ENCODE measurements at regions not wholly inside any gene's neighbourhood (a gene's known extent, or its start where the extent isn't known, plus 50 kb on each side); places are given as distances from the start of the nearest gene placed in this dataset.
"Not testable (repeated sequence)": the region's sequence is repeated elsewhere in the genome, so short reads cannot be mapped to it uniquely, and the experiment has no call there.

DNA sequence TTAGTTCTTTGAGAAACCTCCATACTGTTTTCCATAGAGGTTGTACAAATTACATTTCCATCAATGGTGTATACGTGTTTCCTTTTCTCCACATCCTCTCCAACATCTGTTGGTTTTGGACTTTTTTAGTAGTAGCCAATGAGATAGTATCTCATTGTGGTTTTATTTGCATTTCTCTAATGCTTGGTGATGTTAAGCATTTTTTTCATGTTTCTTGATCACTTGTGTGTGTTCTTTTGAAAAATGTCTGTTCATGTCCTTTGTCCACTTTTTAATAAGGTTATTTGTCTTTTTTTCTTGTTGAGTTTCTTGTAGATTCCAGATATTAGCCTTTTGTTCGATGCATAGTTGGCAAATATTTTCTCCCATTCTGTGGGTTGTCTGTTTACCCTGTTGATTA lies 392.3 kb upstream of the ZEB2 start:
- Histone ChIP-seq H3K4me1 (ENCODE audit: insufficient read depth, low read length) (no peaks in the 10 kb centered on the region), H2AFZ (ENCODE audit: low read length) (no peak overlapping the region), H3K36me3 (ENCODE audit: low read depth, low read length) (no peaks in the 10 kb centered on the region), H3K27me3 (ENCODE audit: low read length) (no peaks in the 10 kb centered on the region), H3F3A (ENCODE audit: low read length, unreplicated experiment) (no peaks in the 10 kb centered on the region), H3K4me3 (ENCODE audit: low read length) (no peak overlapping the region), H3K9me2 (replicated peaks; ENCODE audit: low read length) (no peaks in the 10 kb centered on the region), H3K4me2 (ENCODE audit: low read length) (no peak overlapping the region), H3K27ac (ENCODE audit: low read length) (no peak overlapping the region), H3K9me3 (ENCODE audit: low read length) (no peaks in the 10 kb centered on the region), H3K9ac (ENCODE audit: low read length) (no peak overlapping the region), H3K79me2 (ENCODE audit: low read length) (no peaks in the 10 kb centered on the region), H4K20me1 (ENCODE audit: low read length) (no peaks in the 10 kb centered on the region)
- DNase-seq (no peak), ATAC-seq (no peak)
- POLR2A ChIA-PET (ENCODE audit: unreplicated experiment), result no interaction called here
- BruUV-seq (replicated peaks), result no TSS peak
- no peak for TF ChIP-seq EZH2phosphoT487 (IDR thresholded peaks at IDR 0.05; ENCODE audit: borderline replicate concordance, low read length)
- TF ChIP-seq, protein P1, sequence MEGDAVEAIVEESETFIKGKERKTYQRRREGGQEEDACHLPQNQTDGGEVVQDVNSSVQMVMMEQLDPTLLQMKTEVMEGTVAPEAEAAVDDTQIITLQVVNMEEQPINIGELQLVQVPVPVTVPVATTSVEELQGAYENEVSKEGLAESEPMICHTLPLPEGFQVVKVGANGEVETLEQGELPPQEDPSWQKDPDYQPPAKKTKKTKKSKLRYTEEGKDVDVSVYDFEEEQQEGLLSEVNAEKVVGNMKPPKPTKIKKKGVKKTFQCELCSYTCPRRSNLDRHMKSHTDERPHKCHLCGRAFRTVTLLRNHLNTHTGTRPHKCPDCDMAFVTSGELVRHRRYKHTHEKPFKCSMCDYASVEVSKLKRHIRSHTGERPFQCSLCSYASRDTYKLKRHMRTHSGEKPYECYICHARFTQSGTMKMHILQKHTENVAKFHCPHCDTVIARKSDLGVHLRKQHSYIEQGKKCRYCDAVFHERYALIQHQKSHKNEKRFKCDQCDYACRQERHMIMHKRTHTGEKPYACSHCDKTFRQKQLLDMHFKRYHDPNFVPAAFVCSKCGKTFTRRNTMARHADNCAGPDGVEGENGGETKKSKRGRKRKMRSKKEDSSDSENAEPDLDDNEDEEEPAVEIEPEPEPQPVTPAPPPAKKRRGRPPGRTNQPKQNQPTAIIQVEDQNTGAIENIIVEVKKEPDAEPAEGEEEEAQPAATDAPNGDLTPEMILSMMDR (conservative IDR thresholded peaks at IDR 0.05; ENCODE audit: low read depth, low read length), result no peak
- no peak for TF ChIP-seq EZH2 (IDR thresholded peaks at IDR 0.05; ENCODE audit: low read length, unreplicated experiment)
- CTCF ChIA-PET, result no interaction called here
- intact Hi-C loops (cut with micrococcal nuclease), result no loop called here

DNA sequence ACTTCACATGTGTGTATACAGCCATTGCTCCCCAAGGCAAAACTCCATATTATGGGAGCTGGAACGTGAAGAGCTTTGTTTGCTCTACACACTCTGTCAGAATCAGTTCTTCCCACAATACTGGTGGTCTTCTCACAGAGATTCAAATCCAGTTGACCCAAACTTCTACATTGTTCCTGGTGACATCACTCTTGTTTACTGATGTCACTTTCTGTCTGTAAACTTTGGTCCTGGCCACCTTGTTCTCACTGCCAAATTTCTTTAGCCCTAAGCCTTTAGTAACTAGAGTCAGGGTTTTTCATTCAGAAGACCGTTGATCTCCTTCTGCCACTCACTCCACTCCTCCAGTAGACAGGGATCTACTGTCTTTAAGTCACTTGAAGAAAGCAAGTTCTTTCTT lies 386.0 kb upstream of the ZEB2 start:
- no peaks in the 10 kb centered on the region for H3K36me3 ChIP-seq (ENCODE audit: low read depth, low read length)
- ATAC-seq (no peak), DNase-seq (no peak)
- POLR2A ChIA-PET (ENCODE audit: unreplicated experiment), result no interaction called here
- H3K27ac ChIP-seq (ENCODE audit: low read length), result no peak overlapping the region
- TF ChIP-seq EZH2 (IDR thresholded peaks at IDR 0.05; ENCODE audit: low read length, unreplicated experiment) (no peak), EZH2phosphoT487 (IDR thresholded peaks at IDR 0.05; ENCODE audit: borderline replicate concordance, low read length) (no peak)
- TF ChIP-seq, protein P1 (conservative IDR thresholded peaks at IDR 0.05; ENCODE audit: low read depth, low read length), result no peak
- no peaks in the 10 kb centered on the region for H3K27me3 ChIP-seq (ENCODE audit: low read length)
- BruUV-seq (replicated peaks), result no TSS peak
- H4K20me1 ChIP-seq (ENCODE audit: low read length), result no peaks in the 10 kb centered on the region
- no peaks in the 10 kb centered on the region for H3K9me3 ChIP-seq (ENCODE audit: low read length)
- H3K4me2 ChIP-seq (ENCODE audit: low read length), result no peak overlapping the region
- H3K79me2 ChIP-seq (ENCODE audit: low read length), result no peaks in the 10 kb centered on the region
- no peak overlapping the region for H3K4me3 ChIP-seq (ENCODE audit: low read length)
- no peaks in the 10 kb centered on the region for H3F3A ChIP-seq (ENCODE audit: low read length, unreplicated experiment)
- CTCF ChIA-PET, result no interaction called here
- H3K9me2 ChIP-seq (replicated peaks; ENCODE audit: low read length), result no peaks in the 10 kb centered on the region
- intact Hi-C loops (cut with micrococcal nuclease), result no loop called here
- H2AFZ ChIP-seq (ENCODE audit: low read length), result no peak overlapping the region
- H3K9ac ChIP-seq (ENCODE audit: low read length), result no peak overlapping the region
- no peaks in the 10 kb centered on the region for H3K4me1 ChIP-seq (ENCODE audit: insufficient read depth, low read length)

DNA sequence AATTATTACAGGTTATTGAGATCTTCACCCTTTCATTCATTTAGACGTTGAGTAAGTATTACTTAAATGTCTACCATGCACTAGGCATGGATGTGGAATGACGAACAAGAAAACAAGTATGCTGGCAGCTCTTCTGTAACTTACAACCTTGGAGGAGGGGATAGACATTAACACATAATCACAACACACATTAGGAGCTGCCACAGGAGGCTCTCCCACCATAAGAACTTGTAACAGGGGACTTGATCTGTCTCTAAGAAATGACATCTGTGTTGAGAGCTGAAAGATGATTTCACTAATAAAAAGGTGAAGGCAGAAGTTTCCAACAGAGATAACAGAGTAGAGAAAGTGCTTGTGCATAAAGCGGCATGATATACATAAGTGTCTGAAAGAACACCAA lies 384.7 kb upstream of the ZEB2 start:
- ATAC-seq (no peak), DNase-seq (no peak)
- Histone ChIP-seq H4K20me1 (ENCODE audit: low read length) (no peaks in the 10 kb centered on the region), H2AFZ (ENCODE audit: low read length) (no peak overlapping the region), H3K4me2 (ENCODE audit: low read length) (no peak overlapping the region), H3K9ac (ENCODE audit: low read length) (no peak overlapping the region), H3K79me2 (ENCODE audit: low read length) (no peaks in the 10 kb centered on the region), H3K4me1 (ENCODE audit: insufficient read depth, low read length) (no peaks in the 10 kb centered on the region), H3K4me3 (ENCODE audit: low read length) (no peak overlapping the region), H3K9me2 (replicated peaks; ENCODE audit: low read length) (no peaks in the 10 kb centered on the region), H3F3A (ENCODE audit: low read length, unreplicated experiment) (no peaks in the 10 kb centered on the region), H3K9me3 (ENCODE audit: low read length) (no peaks in the 10 kb centered on the region), H3K36me3 (ENCODE audit: low read depth, low read length) (no peaks in the 10 kb centered on the region), H3K27ac (ENCODE audit: low read length) (no peak overlapping the region), H3K27me3 (ENCODE audit: low read length) (no peaks in the 10 kb centered on the region)
- ChIA-PET CTCF (no interaction called here), POLR2A (ENCODE audit: unreplicated experiment) (no interaction called here)
- BruUV-seq (replicated peaks), result no TSS peak
- intact Hi-C loops (cut with micrococcal nuclease), result no loop called here
- TF ChIP-seq, protein P1 (conservative IDR thresholded peaks at IDR 0.05; ENCODE audit: low read depth, low read length), result no peak
- no peak for TF ChIP-seq EZH2phosphoT487 (IDR thresholded peaks at IDR 0.05; ENCODE audit: borderline replicate concordance, low read length)
- no peak for TF ChIP-seq EZH2 (IDR thresholded peaks at IDR 0.05; ENCODE audit: low read length, unreplicated experiment)

DNA sequence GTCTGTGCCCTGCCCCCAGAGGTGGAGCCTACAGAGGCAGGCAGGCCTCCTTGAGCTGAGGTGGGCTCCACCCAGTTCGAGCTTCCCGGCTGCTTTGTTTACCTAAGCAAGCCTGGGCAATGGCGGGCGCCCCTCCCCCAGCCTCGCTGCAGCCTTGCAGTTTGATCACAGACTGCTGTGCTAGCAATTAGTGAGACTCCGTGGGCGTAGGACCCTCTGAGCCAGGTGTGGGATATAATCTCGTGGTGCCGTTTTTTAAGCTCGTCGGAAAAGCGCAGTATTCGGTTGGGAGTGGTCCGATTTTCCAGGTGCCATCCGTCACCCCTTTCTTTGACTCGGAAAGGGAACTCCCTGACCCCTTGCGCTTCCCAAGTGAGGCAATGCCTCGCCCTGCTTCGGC lies 383.1 kb upstream of the ZEB2 start:
- POLR2A ChIA-PET (ENCODE audit: unreplicated experiment); H3K9ac ChIP-seq (ENCODE audit: low read length); H3K27me3 ChIP-seq (ENCODE audit: low read length); H3K9me3 ChIP-seq (ENCODE audit: low read length); H3K36me3 ChIP-seq (ENCODE audit: low read depth, low read length); H3K4me1 ChIP-seq (ENCODE audit: insufficient read depth, low read length); ATAC-seq; H2AFZ ChIP-seq (ENCODE audit: low read length); BruUV-seq (replicated peaks); H3K79me2 ChIP-seq (ENCODE audit: low read length); H3K4me3 ChIP-seq (ENCODE audit: low read length); DNase-seq; CTCF ChIA-PET; H4K20me1 ChIP-seq (ENCODE audit: low read length); H3K9me2 ChIP-seq (replicated peaks; ENCODE audit: low read length); H3K4me2 ChIP-seq (ENCODE audit: low read length); H3F3A ChIP-seq (ENCODE audit: low read length, unreplicated experiment); H3K27ac ChIP-seq (ENCODE audit: low read length); intact Hi-C loops (cut with micrococcal nuclease): not testable (repeated sequence)

DNA sequence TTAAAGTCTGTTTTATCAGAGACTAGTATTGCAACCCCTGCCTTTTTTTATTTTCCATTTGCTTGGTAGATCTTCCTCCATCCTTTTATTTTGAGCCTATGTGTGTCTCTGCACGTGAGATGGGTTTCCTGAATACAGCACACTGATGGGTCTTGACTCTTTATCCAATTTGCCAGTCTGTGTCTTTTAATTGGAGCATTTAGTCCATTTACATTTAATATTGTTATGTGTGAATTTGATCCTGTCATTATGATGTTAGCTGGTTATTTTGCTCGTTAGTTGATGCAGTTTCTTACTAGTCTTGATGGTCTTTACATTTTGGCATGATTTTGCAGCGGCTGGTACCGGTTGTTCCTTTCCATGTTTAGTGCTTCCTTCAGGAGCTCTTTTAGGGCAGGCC lies 381.5 kb upstream of the ZEB2 start:
- H3K4me3 ChIP-seq (ENCODE audit: low read length); H3K79me2 ChIP-seq (ENCODE audit: low read length); H3K27ac ChIP-seq (ENCODE audit: low read length); H3K4me2 ChIP-seq (ENCODE audit: low read length); POLR2A ChIA-PET (ENCODE audit: unreplicated experiment); H2AFZ ChIP-seq (ENCODE audit: low read length); BruUV-seq (replicated peaks); H3F3A ChIP-seq (ENCODE audit: low read length, unreplicated experiment); DNase-seq; ATAC-seq; intact Hi-C loops (cut with micrococcal nuclease); H3K9me2 ChIP-seq (replicated peaks; ENCODE audit: low read length); H3K27me3 ChIP-seq (ENCODE audit: low read length); H4K20me1 ChIP-seq (ENCODE audit: low read length); CTCF ChIA-PET; H3K36me3 ChIP-seq (ENCODE audit: low read depth, low read length); H3K4me1 ChIP-seq (ENCODE audit: insufficient read depth, low read length); H3K9ac ChIP-seq (ENCODE audit: low read length); H3K9me3 ChIP-seq (ENCODE audit: low read length): not testable (repeated sequence)

Data from PC-3 (cell line).